Smooth muscle cell (in vitro differentiated cells): ENCODE measurements at regions not wholly inside any gene's neighbourhood (a gene's known extent, or its start where the extent isn't known, plus 50 kb on each side); places are given as distances from the start of the nearest gene placed in this dataset.
"Not testable (repeated sequence)": the region's sequence is repeated elsewhere in the genome, so short reads cannot be mapped to it uniquely, and the experiment has no call there.

Source experiments
- DNase-seq: peaks from one replicate; lab custom pipeline; 2025; ENCODE audit not compliant: unreplicated experiment; lab: John Stamatoyannopoulos, UW
- H2AFZ ChIP-seq: fragments of 200-600 bp; sonication (generic); 2 replicates; pipeline ENCODE4 v1.6.0; 2016; ENCODE audit warnings: antibody characterized with exemption, low read depth, mild to moderate bottlenecking
- H3F3A ChIP-seq: fragments of 200-600 bp; sonication (generic); 2 replicates; pipeline ENCODE4 v1.6.0; 2017; ENCODE audit warnings: antibody characterized with exemption, low read depth
- H3K27ac ChIP-seq: fragments of 200-600 bp; sonication (generic); 2 replicates; pipeline ENCODE4 v1.5.1; 2016; ENCODE audit warnings: low read depth, mild to moderate bottlenecking
- H3K27me3 ChIP-seq: fragments of 200-600 bp; sonication (generic); 2 replicates; pipeline ENCODE4 v1.6.1; 2016; ENCODE audit warnings: low read depth, mild to moderate bottlenecking
- H3K36me3 ChIP-seq: fragments of 200-600 bp; sonication (generic); 2 replicates; pipeline ENCODE4 v1.5.1; 2016; ENCODE audit warnings: low read depth
- H3K4me1 ChIP-seq: fragments of 200-600 bp; sonication (generic); 2 replicates; pipeline ENCODE4 v1.5.1; 2016; ENCODE audit warnings: low read depth
- H3K4me2 ChIP-seq: fragments of 200-600 bp; sonication (generic); 2 replicates; pipeline ENCODE4 v1.6.0; 2016; ENCODE audit warnings: mild to moderate bottlenecking
- H3K4me3 ChIP-seq: fragments of 200-600 bp; sonication (generic); 2 replicates; pipeline ENCODE4 v1.5.1; 2016; ENCODE audit warnings: mild to moderate bottlenecking
- H3K79me2 ChIP-seq: fragments of 200-600 bp; sonication (generic); 2 replicates; pipeline ENCODE4 v1.6.0; 2016; ENCODE audit warnings: low read depth, mild to moderate bottlenecking
- H3K9ac ChIP-seq: fragments of 200-600 bp; sonication (generic); 2 replicates; pipeline ENCODE4 v1.6.0; 2016; ENCODE audit warnings: low read depth
- H3K9me3 ChIP-seq: fragments of 200-600 bp; sonication (generic); replicated peaks from 2 replicates; pipeline ENCODE4 v1.5.1; 2016; ENCODE audit warnings: low read depth
- H4K20me1 ChIP-seq: fragments of 200-600 bp; sonication (generic); 2 replicates; pipeline ENCODE4 v1.6.0; 2016; ENCODE audit warnings: low read depth
- CTCF ChIP-seq: fragments of 200-600 bp; sonication (generic); IDR thresholded peaks from 2 replicates; pipeline ENCODE4 v1.5.1; 2017; ENCODE audit warnings: borderline replicate concordance, mild to moderate bottlenecking, antibody characterized with exemption; ENCODE audit not compliant: insufficient read depth, poor library complexity, severe bottlenecking
- WGBS: methylation state at CpG from one replicate; pipeline ENCODE4 v1.1.7; 2016; ENCODE audit warnings: low lambda C conversion rate; 5-methylcytosine and 5-hydroxymethylcytosine counted together

- no peak overlapping the region for H2AFZ ChIP-seq
- no peak for TF ChIP-seq CTCF
- no peaks in the 10 kb centered on the region for H3K27me3 ChIP-seq
- H4K20me1 ChIP-seq = no peaks in the 10 kb centered on the region
- no peaks in the 10 kb centered on the region for H3F3A ChIP-seq
- H3K4me3 ChIP-seq = no peak overlapping the region
- DNase-seq = no peak
- H3K79me2 ChIP-seq = no peaks in the 10 kb centered on the region
- H3K9ac ChIP-seq = no peak overlapping the region
- 100% methylated on average over 1 of the region's 1 CpG for WGBS
- no peak overlapping the region for H3K4me2 ChIP-seq
- H3K27ac ChIP-seq = no peak overlapping the region
- H3K9me3 ChIP-seq = no peaks in the 10 kb centered on the region
- H3K36me3 ChIP-seq = no peaks in the 10 kb centered on the region
- H3K4me1 ChIP-seq = no peaks in the 10 kb centered on the region
These were observed 752.6 kb upstream of the TMEFF2 start for GRCh38 chr2:192947352-192947751.

- no peaks in the 10 kb centered on the region for H3K4me1 ChIP-seq
- H3K27ac ChIP-seq = no peak overlapping the region
- H2AFZ ChIP-seq = no peak overlapping the region
- H3K79me2 ChIP-seq = no peaks in the 10 kb centered on the region
- no peak overlapping the region for H3K9ac ChIP-seq
- no peaks in the 10 kb centered on the region for H3K9me3 ChIP-seq
- TF ChIP-seq CTCF = no peak
- 93% methylated on average over 1 of the region's 1 CpG for WGBS
- no peak overlapping the region for H3K4me3 ChIP-seq
- H3K4me2 ChIP-seq = no peak overlapping the region
- H3F3A ChIP-seq = no peaks in the 10 kb centered on the region
- no peak for DNase-seq
- H3K27me3 ChIP-seq = no peaks in the 10 kb centered on the region
- no peaks in the 10 kb centered on the region for H4K20me1 ChIP-seq
- no peaks in the 10 kb centered on the region for H3K36me3 ChIP-seq
These were observed 746.0 kb upstream of the TMEFF2 start for GRCh38 chr2:192940767-192941166.

GRCh38 chr2:192932376-192932775 is 737.6 kb upstream of the TMEFF2 start:
- Histone ChIP-seq H3F3A (no peaks in the 10 kb centered on the region), H3K27me3 (no peaks in the 10 kb centered on the region), H3K4me3 (no peak overlapping the region), H2AFZ (no peak overlapping the region), H4K20me1 (no peaks in the 10 kb centered on the region), H3K9me3 (no peaks in the 10 kb centered on the region), H3K36me3 (no peaks in the 10 kb centered on the region), H3K27ac (no peak overlapping the region), H3K9ac (no peak overlapping the region), H3K79me2 (no peaks in the 10 kb centered on the region), H3K4me1 (no peaks in the 10 kb centered on the region), H3K4me2 (no peak overlapping the region)
- 0% methylated on average over 1 of the region's 1 CpG for WGBS
- DNase-seq = no peak
- no peak for TF ChIP-seq CTCF

GRCh38 chr2:192921631-192922030 is 726.9 kb upstream of the TMEFF2 start:
- H3K36me3 ChIP-seq, H3K4me3 ChIP-seq, H3F3A ChIP-seq, H3K79me2 ChIP-seq, H3K27ac ChIP-seq, DNase-seq, H2AFZ ChIP-seq, H3K27me3 ChIP-seq, H3K4me2 ChIP-seq, H3K4me1 ChIP-seq, H3K9me3 ChIP-seq, H4K20me1 ChIP-seq, H3K9ac ChIP-seq: not testable (repeated sequence)
- WGBS = 88% methylated on average over 4 of the region's 4 CpGs
